HCT116 (cell line): ENCODE measurements at regions not wholly inside any gene's neighbourhood (a gene's known extent, or its start where the extent isn't known, plus 50 kb on each side); places are given as distances from the start of the nearest gene placed in this dataset.

Experiments
- POLR2A ChIP-seq: IDR thresholded peaks from 2 replicates; pipeline ENCODE4 v1.7.0; 2011; ENCODE audit warnings: borderline replicate concordance; ENCODE audit not compliant: insufficient read depth, insufficient read length; ENCODE audit errors: extremely low read depth
- TF ChIP-seq, protein P1 (sequence below), 3 experiments: fragments of 200-600 bp in 1 of 3; sonication (generic) in 1 of 3; IDR thresholded peaks in 2 of 3; conservative IDR thresholded peaks in 1 of 3; 2 replicates each; pipeline ENCODE4 v1.5.1; 2012 to 2017; ENCODE audit warnings: low read depth in 2 of 3, low read length in 2 of 3, antibody characterized with exemption in 1 of 3, borderline replicate concordance in 1 of 3, control low read depth in 1 of 3, mild to moderate bottlenecking in 1 of 3, mixed read lengths in 1 of 3, mixed run types in 1 of 3, moderate library complexity in 1 of 3; ENCODE audit not compliant: insufficient read depth in 1 of 3

DNA sequence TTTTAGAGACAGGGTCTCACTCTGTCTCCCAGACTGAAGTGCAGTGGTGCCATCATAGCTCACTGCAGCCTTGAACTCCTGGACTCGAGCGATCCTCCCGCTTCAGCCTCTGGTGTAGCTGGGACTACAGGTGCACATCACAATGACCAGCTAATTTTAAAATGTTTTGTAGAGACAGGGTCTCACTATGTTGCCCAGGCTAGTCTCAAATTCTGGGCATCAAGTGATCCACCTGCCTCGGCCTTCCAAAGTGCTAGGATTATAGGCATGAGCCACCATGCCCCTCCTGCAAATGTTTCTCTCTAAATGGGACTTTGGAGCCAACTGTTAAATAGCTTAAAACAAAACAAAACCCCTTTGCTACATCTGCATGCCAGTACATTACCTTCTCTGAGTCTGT, 82.2 kb upstream of the BRD7 start:
- TF ChIP-seq POLR2A = no peak
- TF ChIP-seq, protein P1, sequence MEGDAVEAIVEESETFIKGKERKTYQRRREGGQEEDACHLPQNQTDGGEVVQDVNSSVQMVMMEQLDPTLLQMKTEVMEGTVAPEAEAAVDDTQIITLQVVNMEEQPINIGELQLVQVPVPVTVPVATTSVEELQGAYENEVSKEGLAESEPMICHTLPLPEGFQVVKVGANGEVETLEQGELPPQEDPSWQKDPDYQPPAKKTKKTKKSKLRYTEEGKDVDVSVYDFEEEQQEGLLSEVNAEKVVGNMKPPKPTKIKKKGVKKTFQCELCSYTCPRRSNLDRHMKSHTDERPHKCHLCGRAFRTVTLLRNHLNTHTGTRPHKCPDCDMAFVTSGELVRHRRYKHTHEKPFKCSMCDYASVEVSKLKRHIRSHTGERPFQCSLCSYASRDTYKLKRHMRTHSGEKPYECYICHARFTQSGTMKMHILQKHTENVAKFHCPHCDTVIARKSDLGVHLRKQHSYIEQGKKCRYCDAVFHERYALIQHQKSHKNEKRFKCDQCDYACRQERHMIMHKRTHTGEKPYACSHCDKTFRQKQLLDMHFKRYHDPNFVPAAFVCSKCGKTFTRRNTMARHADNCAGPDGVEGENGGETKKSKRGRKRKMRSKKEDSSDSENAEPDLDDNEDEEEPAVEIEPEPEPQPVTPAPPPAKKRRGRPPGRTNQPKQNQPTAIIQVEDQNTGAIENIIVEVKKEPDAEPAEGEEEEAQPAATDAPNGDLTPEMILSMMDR (IDR thresholded peaks at IDR 0.05 in 2 of 3, conservative IDR thresholded peaks at IDR 0.05 in 1 of 3; ENCODE audit: borderline replicate concordance in 1 of 3, insufficient read depth in 1 of 3, low read depth in 2 of 3, low read length in 2 of 3) = no peak
